GM18508 (cell line): ENCODE measurements at regions not wholly inside any gene's neighbourhood (a gene's known extent, or its start where the extent isn't known, plus 50 kb on each side); places are given as distances from the start of the nearest gene placed in this dataset.

Source experiments
- ATAC-seq: cut with Tn5 transposase; IDR thresholded peaks from one replicate; pipeline ENCODE4 v1.9.1; 2021; ENCODE audit warnings: moderate number of reproducible peaks; ENCODE audit not compliant: insufficient read depth, unreplicated experiment

- no peak for ATAC-seq
Observed at GRCh38 chr20:20768202-20768815, 55.9 kb upstream of the RALGAPA2 start.

- ATAC-seq: no peak
Observed at GRCh38 chr20:20765696-20766365, 53.4 kb upstream of the RALGAPA2 start.

- no peak for ATAC-seq
Observed at GRCh38 chr20:20763650-20764049, 51.2 kb upstream of the RALGAPA2 start.
